Activated CD4-positive, alpha-beta T cell treated with anti-CD3 and anti-CD28 coated beads for 36 hours (primary cell): ENCODE measurements at regions not wholly inside any gene's neighbourhood (a gene's known extent, or its start where the extent isn't known, plus 50 kb on each side); places are given as distances from the start of the nearest gene placed in this dataset.
A peak's percentile ranks its signal among the peaks of the same experiment; 100 is the strongest.

Experiments used
- ATAC-seq: fragments of 200-7000 bp; cut with Tn5 transposase; one replicate; pipeline ENCODE4 v1.10.0; 2021; ENCODE audit warnings: mild to moderate bottlenecking, moderate library complexity
- CTCF ChIA-PET: fragments of 350-600 bp; sonication (Branson Sonifier 250); formaldehyde crosslinking; loops from one replicate; lab custom pipeline; 2021; ENCODE audit warnings: antibody characterized with exemption; lab: Charles Lee
- POLR2A ChIA-PET: fragments of 350-600 bp; sonication (Branson Sonifier 250); formaldehyde crosslinking; loops from one replicate; lab custom pipeline; 2021; ENCODE audit warnings: antibody characterized with exemption, inconsistent platforms; lab: Charles Lee
- DNase-seq: peaks from one replicate; pipeline ENCODE4 v3.0.0-alpha.2; 2020
- H3K27ac Mint-ChIP-seq: one replicate; pipeline ENCODE4 v1.8.0; 2021; ENCODE audit warnings: mixed read lengths
- H3K27me3 Mint-ChIP-seq: one replicate; pipeline ENCODE4 v1.8.0; 2021; ENCODE audit warnings: mixed read lengths
- H3K36me3 Mint-ChIP-seq: one replicate; pipeline ENCODE4 v1.8.0; 2021; ENCODE audit warnings: low read depth, mixed read lengths
- H3K4me1 Mint-ChIP-seq: one replicate; pipeline ENCODE4 v1.8.0; 2021; ENCODE audit warnings: mixed read lengths
- H3K4me3 Mint-ChIP-seq: one replicate; pipeline ENCODE4 v1.8.0; 2021; ENCODE audit warnings: mild to moderate bottlenecking, moderate library complexity, mixed read lengths
- H3K9me3 Mint-ChIP-seq: one replicate; pipeline ENCODE4 v1.8.0; 2021; ENCODE audit warnings: low read depth, mixed read lengths
- intact Hi-C, 2 experiments: fragments of 100-400 bp; cut with DNase I in 1 of 2; cut with micrococcal nuclease in 1 of 2; formaldehyde crosslinking; loops; one replicate each; pipeline versions ENCODE4 v1.14.2 to v1.15.1; 2022 to 2024; cut with DNase I, micrococcal nuclease

DNA sequence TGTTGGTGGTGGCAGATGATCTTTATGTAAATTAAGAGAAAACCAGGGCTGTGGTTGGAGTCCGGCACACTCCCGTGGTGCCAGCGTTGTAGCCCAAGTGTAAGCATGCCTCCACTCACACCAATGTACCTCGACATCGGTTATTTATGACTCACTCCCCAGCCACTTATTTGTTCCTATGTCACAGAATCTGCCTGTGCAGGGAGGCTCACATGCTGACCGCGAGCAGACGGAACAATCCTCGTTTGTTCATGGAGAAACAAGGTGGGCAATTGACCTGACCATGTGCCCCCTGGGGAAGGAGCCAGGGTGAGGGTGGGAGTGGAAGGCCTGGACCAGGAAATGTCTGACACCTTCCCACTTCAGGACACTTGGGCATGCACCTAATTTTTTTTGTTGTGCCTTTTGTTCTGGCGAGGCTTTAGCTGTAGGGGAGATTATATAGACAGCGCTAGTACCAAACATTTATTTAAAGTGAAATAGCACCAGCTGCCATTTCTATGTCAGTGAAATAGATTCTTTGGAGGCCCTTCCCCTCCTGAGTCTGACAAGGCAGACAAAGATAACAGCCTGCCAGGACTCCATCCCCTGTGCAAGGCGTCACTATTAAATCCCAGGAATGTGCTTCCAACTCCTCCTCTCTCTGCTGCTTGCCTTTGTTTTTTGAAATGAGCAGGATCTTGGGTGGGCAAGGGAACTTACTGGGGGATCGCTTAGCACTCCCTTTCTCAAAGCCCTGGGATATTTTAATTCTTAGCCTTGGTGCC lies 394.2 kb downstream of the FGF9 start:
- H3K4me1 Mint-ChIP-seq = peaks cover 59% of the 10 kb centered on the region
- no peaks in the 10 kb centered on the region for H3K27me3 Mint-ChIP-seq
- ChIA-PET CTCF (no interaction called here), POLR2A (no interaction called here)
- no peak for DNase-seq
- H3K27ac Mint-ChIP-seq = no peak overlapping the region
- intact Hi-C loops = no loop called here
- no peak for ATAC-seq
- peaks cover 3% of the 10 kb centered on the region for H3K36me3 Mint-ChIP-seq
- no peak overlapping the region for H3K4me3 Mint-ChIP-seq
- no peaks in the 10 kb centered on the region for H3K9me3 Mint-ChIP-seq

DNA sequence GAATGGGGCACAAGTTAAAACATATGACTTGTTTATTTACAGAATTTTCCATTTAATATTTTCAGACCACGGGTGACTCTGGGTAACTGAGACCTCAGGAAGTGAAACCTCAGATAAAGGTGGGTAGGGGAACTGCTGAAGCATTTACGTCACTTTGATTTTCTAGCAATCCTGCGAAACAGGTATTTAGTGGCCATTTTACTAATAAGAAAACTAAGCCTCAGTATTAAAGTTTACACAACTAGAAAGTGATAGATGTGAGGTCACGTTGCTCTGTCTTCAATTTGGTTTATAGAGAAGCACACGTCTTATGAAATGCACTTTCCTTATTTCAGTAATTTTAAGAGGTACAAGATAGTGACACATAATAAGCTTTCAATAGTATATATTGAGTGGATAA lies 402.8 kb downstream of the FGF9 start:
- H3K27me3 Mint-ChIP-seq = no peaks in the 10 kb centered on the region
- POLR2A ChIA-PET = no interaction called here
- DNase-seq = no peak
- H3K27ac Mint-ChIP-seq = no peak overlapping the region
- H3K36me3 Mint-ChIP-seq = peaks cover 2% of the 10 kb centered on the region
- intact Hi-C loops = loop anchor here in 1 of 2 experiments (1.0 kb wide), 1 partner anchor 53 kb away; no protein-coding TSS in a partner anchor
- H3K9me3 Mint-ChIP-seq = no peaks in the 10 kb centered on the region
- peaks cover 44% of the 10 kb centered on the region for H3K4me1 Mint-ChIP-seq
- peak; percentile 39 for ATAC-seq
- CTCF ChIA-PET = no interaction called here
- H3K4me3 Mint-ChIP-seq = no peak overlapping the region

DNA sequence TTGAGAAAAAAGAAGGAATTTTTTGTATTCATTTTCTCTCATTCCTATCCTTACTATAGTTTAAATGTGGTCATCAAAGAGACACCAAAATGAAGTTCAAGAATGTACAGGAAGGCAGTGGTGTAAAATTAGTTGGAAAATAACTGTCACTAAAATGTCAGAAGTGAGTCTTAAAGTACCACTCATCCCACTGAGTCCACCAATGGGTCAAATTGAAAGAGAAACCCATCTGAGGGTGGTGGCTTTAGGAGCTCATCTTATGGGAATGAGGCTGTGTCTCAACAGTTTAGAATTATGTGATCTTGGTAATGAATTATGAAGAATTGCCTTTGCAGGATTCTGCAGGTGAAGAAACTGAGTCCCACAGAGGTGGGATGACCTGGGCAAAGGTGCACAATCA lies 403.5 kb downstream of the FGF9 start:
- ChIA-PET POLR2A (interaction anchor here (0.7 kb wide), 1 partner anchor 34 kb away, joined by 3 read pairs; no protein-coding TSS in a partner anchor), CTCF (interaction anchor here (0.7 to 1.9 kb wide), 2 partner anchors 12 to 30 kb away, joined by 4 read pairs; no protein-coding TSS in a partner anchor)
- Mint-ChIP-seq H3K36me3 (peaks cover 7% of the 10 kb centered on the region), H3K4me1 (peaks cover 46% of the 10 kb centered on the region), H3K9me3 (no peaks in the 10 kb centered on the region), H3K27me3 (no peaks in the 10 kb centered on the region), H3K4me3 (no peak overlapping the region), H3K27ac (no peak overlapping the region)
- ATAC-seq (peak; percentile 64), DNase-seq (peak; percentile 42)
- intact Hi-C loops = loop anchor here in 1 of 2 experiments (1.0 kb wide), 1 partner anchor 52 kb away; no protein-coding TSS in a partner anchor

DNA sequence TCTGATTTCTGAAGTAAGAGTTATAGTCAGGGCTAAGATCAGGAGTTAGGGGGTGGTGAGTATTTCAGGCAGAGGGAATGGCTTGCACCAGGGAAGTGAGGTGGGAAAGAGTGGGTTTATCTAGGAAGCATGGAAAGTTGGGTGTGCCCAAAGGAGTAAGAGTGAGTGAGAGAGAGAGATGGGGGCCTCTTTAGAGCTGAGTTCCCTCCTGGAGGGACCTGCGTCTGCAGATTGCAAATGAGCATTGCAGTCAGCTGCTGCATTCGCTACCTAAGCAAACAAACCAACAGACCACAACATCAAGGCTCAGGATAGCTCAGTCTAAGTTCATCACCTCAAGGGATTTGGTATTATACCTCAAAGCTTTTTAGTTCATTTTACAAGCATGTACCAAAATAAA lies 405.8 kb downstream of the FGF9 start:
- POLR2A ChIA-PET = interaction anchor here (0.7 to 1.0 kb wide), 2 partner anchors 43 to 1030 kb away, joined by 3 to 5 read pairs; no protein-coding TSS in a partner anchor
- peak; percentile 45 for ATAC-seq

DNA sequence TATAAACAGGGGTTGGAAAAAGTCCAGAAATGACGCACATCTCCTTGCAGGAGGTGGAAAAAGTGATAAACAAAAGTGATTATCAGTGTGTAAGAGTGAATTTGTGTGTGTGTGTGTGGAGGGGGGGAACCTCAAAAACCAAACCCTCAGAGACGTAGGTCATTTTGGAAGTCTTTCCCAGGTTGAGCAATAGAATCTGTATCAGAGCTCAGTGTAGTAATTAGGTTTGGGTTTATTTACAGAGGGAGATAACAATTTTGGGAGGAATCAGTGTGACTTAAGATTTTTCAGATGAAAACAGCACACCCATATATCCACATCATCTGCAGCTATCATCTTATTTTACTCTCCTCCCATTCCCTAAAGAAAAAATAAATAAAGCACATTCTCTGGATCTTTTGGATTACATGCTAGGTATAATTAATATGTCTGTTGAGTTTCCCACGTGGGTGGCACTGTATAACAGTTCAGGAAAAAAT lies 406.4 kb downstream of the FGF9 start:
- intact Hi-C loops = loop anchor here (1.0 to 5.0 kb wide), 3 partner anchors 37 to 85 kb away; no protein-coding TSS in a partner anchor

More for the DNA sequence above, 405.8 kb downstream of the FGF9 start:
- Mint-ChIP-seq H3K27me3 (no peaks in the 10 kb centered on the region), H3K9me3 (no peaks in the 10 kb centered on the region), H3K36me3 (peaks cover 10% of the 10 kb centered on the region), H3K4me3 (no peak overlapping the region), H3K27ac (no peak overlapping the region), H3K4me1 (peaks cover 47% of the 10 kb centered on the region)
- CTCF ChIA-PET = no interaction called here
- DNase-seq = no peak
- intact Hi-C loops = loop anchor here (1.0 to 5.0 kb wide), 3 partner anchors 38 to 86 kb away; no protein-coding TSS in a partner anchor

DNA sequence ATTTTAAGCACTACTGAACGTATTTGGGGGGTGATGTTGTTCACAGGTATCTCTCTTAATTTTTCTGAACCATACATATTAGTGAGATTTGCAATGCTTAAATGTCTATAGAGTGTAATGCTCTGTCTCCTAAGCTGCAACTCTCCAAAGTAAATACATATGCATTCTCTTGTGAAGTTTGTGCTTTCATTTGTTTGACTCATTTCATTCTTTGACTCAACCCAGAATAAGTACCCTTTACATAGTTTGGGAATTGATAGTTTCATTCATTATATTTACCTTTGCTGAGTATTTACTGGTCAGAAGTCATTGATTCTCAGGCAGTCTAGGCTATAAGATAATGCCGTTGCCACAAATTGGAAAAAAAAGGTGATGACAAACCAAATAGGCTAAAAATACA lies 406.9 kb downstream of the FGF9 start:
- ChIA-PET POLR2A (interaction anchor here (1.0 kb wide), 1 partner anchor 42 kb away, joined by 5 read pairs; no protein-coding TSS in a partner anchor), CTCF (no interaction called here)
- no peak overlapping the region for H3K27ac Mint-ChIP-seq
- peaks cover 58% of the 10 kb centered on the region for H3K4me1 Mint-ChIP-seq
- H3K27me3 Mint-ChIP-seq = no peaks in the 10 kb centered on the region
- no peak for DNase-seq
- H3K4me3 Mint-ChIP-seq = no peak overlapping the region
- ATAC-seq = peak; percentile 43
- intact Hi-C loops = loop anchor here (1.0 to 5.0 kb wide), 3 partner anchors 37 to 85 kb away; no protein-coding TSS in a partner anchor
- peaks cover 10% of the 10 kb centered on the region for H3K36me3 Mint-ChIP-seq
- no peaks in the 10 kb centered on the region for H3K9me3 Mint-ChIP-seq

More for the DNA sequence above, 406.4 kb downstream of the FGF9 start:
- H3K4me1 Mint-ChIP-seq = peaks cover 53% of the 10 kb centered on the region
- ATAC-seq = peak; percentile 20
- DNase-seq = no peak
- no peak overlapping the region for H3K4me3 Mint-ChIP-seq
- ChIA-PET CTCF (no interaction called here), POLR2A (interaction anchor here (0.7 to 1.0 kb wide), 2 partner anchors 42 to 1030 kb away, joined by 3 to 5 read pairs; no protein-coding TSS in a partner anchor)
- H3K36me3 Mint-ChIP-seq = peaks cover 10% of the 10 kb centered on the region
- no peak overlapping the region for H3K27ac Mint-ChIP-seq
- no peaks in the 10 kb centered on the region for H3K27me3 Mint-ChIP-seq
- H3K9me3 Mint-ChIP-seq = no peaks in the 10 kb centered on the region

DNA sequence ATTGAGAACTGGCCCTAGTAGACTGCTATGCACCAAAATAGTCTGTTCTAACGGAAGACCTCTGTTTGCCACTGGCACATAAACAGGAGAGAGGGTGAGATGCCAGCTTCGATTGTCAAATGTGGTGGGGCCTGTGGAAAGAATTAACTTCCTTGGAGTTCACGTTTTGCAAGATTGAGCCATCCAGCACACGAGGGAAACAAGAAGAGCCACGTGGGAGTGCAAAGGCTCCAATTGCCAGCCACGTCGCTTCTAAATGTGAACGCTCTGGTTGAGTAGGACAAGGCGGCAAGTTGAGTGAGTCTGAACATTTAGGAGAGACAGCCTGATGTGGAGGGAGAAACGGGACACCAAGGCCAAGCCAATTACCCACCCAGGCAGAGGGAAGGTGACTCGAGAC lies 409.1 kb downstream of the FGF9 start:
- Mint-ChIP-seq H3K4me3 (no peak overlapping the region), H3K27ac (no peak overlapping the region), H3K27me3 (no peaks in the 10 kb centered on the region), H3K9me3 (no peaks in the 10 kb centered on the region), H3K36me3 (peaks cover 10% of the 10 kb centered on the region), H3K4me1 (peaks cover 49% of the 10 kb centered on the region)
- no peak for ATAC-seq
- intact Hi-C loops = loop anchor here in 1 of 2 experiments (5.0 kb wide), 1 partner anchor 82 kb away; no protein-coding TSS in a partner anchor
- DNase-seq = no peak
- CTCF ChIA-PET = no interaction called here
- POLR2A ChIA-PET = no interaction called here

DNA sequence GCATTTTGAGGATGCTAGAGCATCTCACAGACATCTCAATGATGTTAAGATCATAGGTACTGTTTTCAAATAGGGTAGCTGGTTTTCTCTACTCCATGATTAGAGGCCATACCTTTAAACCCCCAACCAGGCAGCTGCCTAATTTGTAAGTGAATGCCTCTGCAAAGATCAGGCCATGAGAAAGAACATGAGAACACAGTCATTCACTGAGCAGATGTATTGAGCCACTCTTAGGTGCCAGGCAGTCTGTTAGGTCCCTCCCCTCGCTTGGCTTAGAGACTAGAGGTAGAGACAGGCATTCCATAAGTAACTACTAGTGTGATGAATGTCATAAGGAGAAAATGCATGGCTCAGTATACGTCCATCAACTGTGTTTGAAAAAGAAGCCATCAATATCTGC lies 410.0 kb downstream of the FGF9 start:
- ChIA-PET POLR2A (no interaction called here), CTCF (no interaction called here)
- DNase-seq (no peak), ATAC-seq (no peak)
- Mint-ChIP-seq H3K4me3 (no peak overlapping the region), H3K27me3 (no peaks in the 10 kb centered on the region), H3K27ac (no peak overlapping the region), H3K9me3 (no peaks in the 10 kb centered on the region), H3K4me1 (peaks cover 44% of the 10 kb centered on the region), H3K36me3 (peaks cover 10% of the 10 kb centered on the region)
- intact Hi-C loops = no loop called here

DNA sequence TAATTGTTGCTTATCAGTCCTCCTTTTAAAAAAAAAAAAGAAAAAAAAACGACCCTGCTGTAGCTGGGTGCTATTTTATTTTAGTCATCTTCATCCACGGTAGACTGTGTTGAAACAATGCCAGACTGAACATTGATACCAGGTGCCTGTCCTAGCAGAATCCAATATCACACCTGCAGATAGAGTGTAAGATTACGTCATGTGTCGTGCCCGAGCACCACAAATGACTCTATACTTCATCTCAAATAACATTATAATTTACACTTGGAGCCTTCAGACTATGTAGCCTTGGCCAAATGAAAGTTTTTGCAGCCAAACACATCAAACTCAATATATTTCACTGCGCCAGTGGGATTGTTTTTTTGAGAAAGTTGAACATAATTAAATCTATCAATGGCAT lies 410.6 kb downstream of the FGF9 start:
- peaks cover 41% of the 10 kb centered on the region for H3K4me1 Mint-ChIP-seq
- H3K36me3 Mint-ChIP-seq = peaks cover 10% of the 10 kb centered on the region
- intact Hi-C loops = no loop called here
- DNase-seq (no peak), ATAC-seq (no peak)
- H3K27me3 Mint-ChIP-seq = no peaks in the 10 kb centered on the region
- H3K9me3 Mint-ChIP-seq = no peaks in the 10 kb centered on the region
- no peak overlapping the region for H3K4me3 Mint-ChIP-seq
- CTCF ChIA-PET = interaction anchor here (0.8 kb wide), 1 partner anchor 10 kb away, joined by 3 read pairs; no protein-coding TSS in a partner anchor
- POLR2A ChIA-PET = no interaction called here
- no peak overlapping the region for H3K27ac Mint-ChIP-seq

DNA sequence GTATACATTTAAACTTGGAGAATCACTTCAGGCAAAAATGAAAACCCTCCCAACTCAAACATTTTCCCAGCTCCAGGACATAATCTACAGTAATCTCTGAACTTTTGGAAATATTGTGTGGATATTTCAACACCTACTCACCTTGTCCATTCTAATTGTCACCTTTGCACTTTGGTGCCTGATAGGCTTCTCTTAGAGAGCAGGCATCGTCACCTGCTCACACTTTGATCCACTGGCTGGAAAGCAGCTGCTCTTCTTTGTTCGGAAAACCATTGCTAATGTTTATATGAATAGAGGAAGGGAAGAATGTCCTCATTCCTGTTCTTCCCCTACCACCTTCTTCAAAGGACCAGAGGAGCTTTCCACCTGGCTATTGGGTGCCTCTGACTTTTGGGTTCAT lies 411.2 kb downstream of the FGF9 start:
- intact Hi-C loops = no loop called here
- Mint-ChIP-seq H3K27ac (no peak overlapping the region), H3K36me3 (peaks cover 10% of the 10 kb centered on the region), H3K27me3 (no peaks in the 10 kb centered on the region), H3K4me1 (peaks cover 35% of the 10 kb centered on the region), H3K4me3 (no peak overlapping the region), H3K9me3 (no peaks in the 10 kb centered on the region)
- ATAC-seq (no peak), DNase-seq (no peak)
- ChIA-PET POLR2A (no interaction called here), CTCF (interaction anchor here (0.8 kb wide), 1 partner anchor 10 kb away, joined by 3 read pairs; no protein-coding TSS in a partner anchor)

DNA sequence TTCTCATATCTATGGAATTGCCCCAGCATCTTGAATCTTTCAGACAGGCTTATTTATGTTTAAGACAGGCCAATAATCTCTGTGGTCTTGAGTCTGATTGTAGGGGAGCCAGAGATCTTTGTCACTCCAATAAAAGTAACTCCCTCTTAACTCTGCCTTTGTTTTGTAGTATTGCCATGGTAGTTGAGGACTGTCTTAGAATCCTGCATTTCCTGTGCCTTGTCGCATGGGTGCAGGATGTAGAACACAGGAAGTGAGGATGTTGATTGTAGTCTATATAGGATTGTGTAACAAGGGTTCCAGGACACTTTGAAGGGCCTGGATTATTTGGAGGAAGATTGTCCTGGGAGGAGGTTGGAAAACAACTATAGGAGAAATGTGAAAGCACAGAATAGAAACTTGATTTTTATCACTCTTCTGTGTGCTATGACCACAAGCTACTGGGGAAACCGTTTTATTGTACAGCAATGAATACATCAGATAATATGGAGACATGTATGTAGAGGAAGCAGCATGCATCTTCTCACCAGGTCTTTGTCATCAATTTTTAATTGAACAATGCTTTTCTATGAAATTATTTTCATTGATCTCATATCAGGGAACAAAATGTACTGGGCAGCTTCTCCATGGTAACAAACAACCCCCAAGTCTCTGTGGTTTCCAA lies 411.7 kb downstream of the FGF9 start:
- ChIA-PET POLR2A (no interaction called here), CTCF (interaction anchor here (0.8 kb wide), 1 partner anchor 11 kb away, joined by 3 read pairs; no protein-coding TSS in a partner anchor)
- H3K36me3 Mint-ChIP-seq = peaks cover 10% of the 10 kb centered on the region
- H3K9me3 Mint-ChIP-seq = no peaks in the 10 kb centered on the region
- no peak overlapping the region for H3K4me3 Mint-ChIP-seq
- H3K27me3 Mint-ChIP-seq = no peaks in the 10 kb centered on the region
- H3K4me1 Mint-ChIP-seq = peaks cover 30% of the 10 kb centered on the region
- H3K27ac Mint-ChIP-seq = no peak overlapping the region
- intact Hi-C loops = no loop called here
- ATAC-seq = peak; percentile 40
- DNase-seq = no peak
